Hematopoietic multipotent progenitor cell (in vitro differentiated cells): ENCODE measurements at regions not wholly inside any gene's neighbourhood (a gene's known extent, or its start where the extent isn't known, plus 50 kb on each side); places are given as distances from the start of the nearest gene placed in this dataset.
"Not testable (repeated sequence)": the region's sequence is repeated elsewhere in the genome, so short reads cannot be mapped to it uniquely, and the experiment has no call there.

Experiments
- DNase-seq, 3 donors: peaks; one replicate each; pipeline ENCODE4 v3.0.0-alpha.2; 2011 to 2015; ENCODE audit warnings: low read depth in 2 of 3, low spot score in 2 of 3

- no peak for DNase-seq
Observed at GRCh38 chr2:147615726-147616125, 229.1 kb upstream of the ACVR2A start.

GRCh38 chr2:147614979-147615470, 229.8 kb upstream of the ACVR2A start:
- no peak for DNase-seq

- no peak for DNase-seq
Observed at GRCh38 chr2:147614471-147614870, 230.4 kb upstream of the ACVR2A start.

- no peak for DNase-seq
Observed at GRCh38 chr2:147610496-147611040, 234.3 kb upstream of the ACVR2A start.

- DNase-seq = no peak
Observed at GRCh38 chr2:147609301-147609700, 235.5 kb upstream of the ACVR2A start.

GRCh38 chr2:147607379-147607778, 237.4 kb upstream of the ACVR2A start:
- no peak for DNase-seq

- DNase-seq = no peak
Observed at GRCh38 chr2:147603876-147604275, 241.0 kb upstream of the ACVR2A start.

GRCh38 chr2:147603447-147603846, 241.4 kb upstream of the ACVR2A start:
- no peak for DNase-seq

GRCh38 chr2:147600646-147601045, 244.2 kb upstream of the ACVR2A start:
- DNase-seq = no peak

- DNase-seq = no peak
Observed at GRCh38 chr2:147600223-147600622, 244.6 kb upstream of the ACVR2A start.

- DNase-seq = no peak
Observed at GRCh38 chr2:147595200-147595599, 249.6 kb upstream of the ACVR2A start.

- DNase-seq = no peak
Observed at GRCh38 chr2:147594038-147594437, 250.8 kb upstream of the ACVR2A start.

- DNase-seq = not testable (repeated sequence)
Observed at GRCh38 chr2:147592784-147593183, 252.0 kb upstream of the ACVR2A start.

- DNase-seq = no peak
Observed at GRCh38 chr2:147589127-147589526, 255.7 kb upstream of the ACVR2A start.

GRCh38 chr2:147588191-147588590, 256.6 kb upstream of the ACVR2A start:
- no peak for DNase-seq

GRCh38 chr2:147578529-147578928, 266.3 kb upstream of the ACVR2A start:
- no peak for DNase-seq

- no peak for DNase-seq
Observed at GRCh38 chr2:147577998-147578380, 266.8 kb upstream of the ACVR2A start.

- DNase-seq = no peak
Observed at GRCh38 chr2:147577323-147577997, 267.4 kb upstream of the ACVR2A start.

GRCh38 chr2:147575106-147575505, 269.7 kb upstream of the ACVR2A start:
- DNase-seq = no peak

- DNase-seq = no peak
Observed at GRCh38 chr2:147572622-147573021, 272.2 kb upstream of the ACVR2A start.

GRCh38 chr2:147569426-147569825, 275.4 kb upstream of the ACVR2A start:
- DNase-seq = no peak

GRCh38 chr2:147568109-147568508, 276.7 kb upstream of the ACVR2A start:
- no peak for DNase-seq

GRCh38 chr2:147567136-147567535, 277.7 kb upstream of the ACVR2A start:
- DNase-seq = no peak
